ENCODE measurements at regions not wholly inside any gene's neighbourhood (a gene's known extent, or its start where the extent isn't known, plus 50 kb on each side); places are given as distances from the start of the nearest gene placed in this dataset.

GRCh38 chr16:62681819-62682218, 645.6 kb upstream of the CDH8 start:
- DNase-seq = no peak

DNA sequence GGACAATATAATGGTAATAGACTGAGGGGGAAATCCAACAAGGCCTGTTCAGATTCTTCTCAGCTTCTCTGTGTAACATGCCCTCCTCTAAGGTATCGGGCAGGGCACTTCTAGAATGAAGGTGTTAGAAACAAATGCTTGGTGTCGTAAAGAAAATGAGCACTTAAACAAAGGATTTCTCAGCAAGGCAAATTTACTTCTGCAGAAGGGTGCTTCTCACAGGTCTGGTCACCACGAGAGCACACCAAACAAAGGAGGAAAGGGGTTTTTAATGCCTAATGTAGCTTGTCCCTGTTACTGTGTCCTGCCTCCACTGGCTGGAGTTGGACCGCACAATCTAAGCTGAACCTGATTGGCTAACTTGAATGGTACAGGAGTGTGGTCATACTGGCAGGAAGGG, 642.6 kb upstream of the CDH8 start:
- DNase-seq = no peak

- DNase-seq = no peak
Measured at GRCh38 chr16:62676306-62676705, 640.1 kb upstream of the CDH8 start.

DNA sequence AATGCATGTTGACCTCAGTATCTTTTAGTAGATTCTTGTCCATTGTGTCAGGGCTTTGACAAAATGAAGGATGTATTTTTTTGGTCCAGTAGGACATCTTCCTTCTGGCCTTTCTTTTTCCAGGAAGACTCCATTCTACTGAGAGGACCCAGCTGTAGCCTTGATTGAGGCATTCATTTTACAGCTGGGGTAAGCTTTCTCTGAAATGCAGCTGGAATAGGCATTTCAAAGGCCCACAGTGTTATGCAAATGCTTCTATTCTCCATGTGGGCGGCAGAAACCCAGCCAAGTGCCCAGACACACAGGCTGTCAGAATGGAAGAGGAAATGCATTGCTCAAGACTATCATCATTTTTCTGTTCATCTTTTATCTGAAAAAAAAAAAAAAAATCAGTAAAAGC, 629.0 kb upstream of the CDH8 start:
- DNase-seq = no peak

- DNase-seq = no peak
Measured at GRCh38 chr16:62664566-62664965, 628.3 kb upstream of the CDH8 start.

GRCh38 chr16:62661435-62661834, 625.2 kb upstream of the CDH8 start:
- DNase-seq = no peak

- DNase-seq = no peak
Measured at GRCh38 chr16:62657116-62657515, 620.9 kb upstream of the CDH8 start.

DNA sequence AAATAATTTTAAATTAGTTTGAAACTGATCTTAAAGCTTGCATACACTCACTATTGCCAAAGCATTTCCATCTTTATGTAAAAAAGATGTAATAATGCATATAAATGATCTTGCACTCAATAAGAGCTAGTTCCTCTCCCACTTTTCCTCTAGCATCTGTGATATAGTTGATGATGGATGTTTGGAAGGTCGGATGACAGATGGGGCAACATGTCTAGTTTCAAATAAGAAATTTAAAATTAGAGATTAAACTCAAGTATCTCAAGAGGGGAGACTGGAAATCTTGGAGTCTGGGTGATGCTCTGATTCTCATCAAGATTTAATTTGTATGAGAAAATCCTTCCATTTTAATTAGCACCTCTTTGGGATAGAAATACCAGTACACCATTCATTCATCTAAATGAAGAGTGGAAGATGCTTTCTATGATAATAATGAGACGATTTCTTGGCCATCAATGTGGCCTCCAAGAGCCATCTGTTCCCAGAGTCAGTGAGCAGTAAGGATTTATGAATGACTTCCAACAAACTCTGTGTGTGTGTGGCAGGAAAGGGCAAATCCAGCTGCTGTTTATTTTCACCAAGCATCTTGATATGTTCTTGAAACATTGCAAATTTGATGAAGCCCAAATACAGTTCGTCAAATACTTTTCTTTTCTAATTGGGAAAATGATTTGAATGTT, 616.3 kb upstream of the CDH8 start:
- no peak for DNase-seq

DNA sequence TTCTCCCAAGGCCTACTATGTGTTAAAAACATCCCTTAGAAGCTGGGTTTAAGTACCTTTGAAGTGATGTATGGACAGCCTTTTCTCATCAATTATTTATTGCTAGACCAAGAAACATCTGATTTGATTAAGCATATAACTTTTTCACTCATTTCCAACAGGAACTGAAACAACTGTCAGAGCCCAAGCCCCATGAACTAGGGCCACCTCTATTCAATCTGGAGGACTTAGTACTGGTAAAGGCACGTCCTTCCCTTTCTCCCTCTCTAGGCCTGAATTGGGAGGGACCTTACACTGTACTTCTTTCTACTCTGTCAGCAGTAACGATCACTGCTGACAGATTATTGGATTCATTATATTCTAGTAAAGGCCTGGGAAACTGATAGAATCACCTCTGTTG, 612.0 kb upstream of the CDH8 start:
- DNase-seq = no peak

DNA sequence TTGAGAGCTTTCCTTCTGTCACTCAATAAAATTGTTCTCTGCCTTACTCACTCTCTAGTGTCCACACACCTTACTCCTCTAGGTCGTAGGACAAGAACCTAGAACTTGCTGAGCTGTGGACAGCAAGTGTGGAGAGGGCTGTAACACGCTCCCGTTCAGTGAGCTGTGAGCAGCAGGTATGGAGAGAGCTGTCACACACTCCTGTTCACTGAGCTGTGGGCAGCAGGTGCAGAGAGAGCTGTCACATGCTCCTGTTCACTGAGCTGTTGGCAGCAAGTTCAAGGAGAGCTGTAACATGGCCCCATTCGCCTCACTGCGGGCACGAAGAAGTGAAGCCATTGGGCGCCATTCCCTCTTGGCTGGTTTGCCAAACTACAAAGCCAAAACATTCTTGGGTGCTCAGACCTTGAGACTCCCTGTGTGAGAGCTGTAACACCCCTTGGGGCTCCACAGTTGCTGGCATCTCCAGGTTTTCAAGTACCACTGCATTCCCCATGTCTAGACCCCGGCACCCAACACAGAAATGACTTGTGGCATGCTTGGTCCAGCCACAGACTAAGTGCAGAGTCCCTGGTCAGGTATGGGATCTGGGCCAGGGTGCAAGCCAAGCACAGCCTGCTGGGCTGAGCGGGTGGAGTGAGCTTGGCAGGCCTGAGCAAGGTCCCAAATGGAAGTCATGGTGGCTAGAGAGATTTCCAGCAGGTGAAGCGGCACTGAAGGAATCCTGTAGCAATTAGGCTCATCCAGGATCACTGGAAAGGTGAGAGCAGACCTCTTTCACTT, 608.0 kb upstream of the CDH8 start:
- DNase-seq = no peak

- DNase-seq = no peak
Measured at GRCh38 chr16:62642677-62643076, 606.4 kb upstream of the CDH8 start.

DNA sequence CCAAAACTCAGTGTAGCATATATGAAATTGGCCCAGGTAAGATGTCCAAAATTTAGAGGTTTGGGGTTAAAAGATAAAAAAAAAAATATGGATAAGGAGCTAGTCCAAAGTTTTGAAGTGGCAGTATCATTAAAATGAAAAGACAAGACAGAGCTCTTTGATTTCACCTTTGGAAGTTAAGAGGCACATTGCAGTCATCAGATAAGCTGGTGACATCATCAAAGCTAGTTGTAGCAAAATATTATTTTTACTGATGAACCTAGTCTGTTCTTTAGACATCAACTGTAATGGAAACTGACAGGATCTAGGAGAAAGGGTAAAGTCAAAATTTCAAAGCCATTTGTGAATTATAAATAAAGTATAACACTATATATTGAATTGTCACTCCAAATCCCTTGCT, 603.7 kb upstream of the CDH8 start:
- DNase-seq = no peak

DNA sequence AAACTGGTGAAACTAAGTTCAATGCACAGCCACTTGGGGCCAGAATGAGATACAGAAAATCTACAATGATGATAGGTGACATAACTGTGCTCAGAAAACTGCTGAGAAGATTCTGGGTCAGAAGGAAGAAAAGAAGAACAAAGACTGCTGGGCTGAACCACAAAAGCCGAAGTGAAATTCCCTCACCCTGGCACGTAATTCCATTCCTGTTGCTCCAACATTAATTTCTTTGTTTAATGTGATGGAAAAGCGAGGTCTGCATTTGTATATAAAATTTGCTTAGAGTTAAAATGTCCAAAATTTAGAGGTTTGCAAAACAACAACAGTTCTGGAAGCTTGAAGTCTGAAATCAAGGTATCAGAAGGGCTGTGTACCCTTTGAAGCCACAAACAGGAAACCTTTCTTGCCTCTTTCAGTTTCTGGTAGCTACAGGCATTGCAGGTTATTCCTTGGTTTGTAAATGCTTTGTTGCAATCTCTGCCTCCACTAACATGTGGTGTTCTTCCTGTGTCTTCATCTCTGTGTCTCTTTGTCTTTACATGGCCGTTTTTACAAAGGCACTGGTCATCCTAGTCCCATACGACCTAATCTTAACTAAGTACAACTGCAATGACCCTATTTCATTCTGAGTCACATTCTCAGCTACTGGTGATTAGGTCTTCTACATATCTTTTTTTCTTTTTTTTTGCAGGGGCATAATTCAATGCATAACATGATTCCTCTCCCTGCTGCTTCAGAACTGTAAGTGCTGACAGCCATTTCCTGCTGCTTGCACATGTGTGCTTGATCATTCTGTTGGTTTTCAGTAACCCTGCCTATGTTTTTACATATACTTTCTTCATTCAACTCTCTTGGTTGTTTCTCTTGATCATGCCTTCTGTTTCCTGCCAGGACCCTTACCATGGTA, 603.0 kb upstream of the CDH8 start:
- peak in 2 of 3 donors; percentile 37 to 45 for DNase-seq

DNA sequence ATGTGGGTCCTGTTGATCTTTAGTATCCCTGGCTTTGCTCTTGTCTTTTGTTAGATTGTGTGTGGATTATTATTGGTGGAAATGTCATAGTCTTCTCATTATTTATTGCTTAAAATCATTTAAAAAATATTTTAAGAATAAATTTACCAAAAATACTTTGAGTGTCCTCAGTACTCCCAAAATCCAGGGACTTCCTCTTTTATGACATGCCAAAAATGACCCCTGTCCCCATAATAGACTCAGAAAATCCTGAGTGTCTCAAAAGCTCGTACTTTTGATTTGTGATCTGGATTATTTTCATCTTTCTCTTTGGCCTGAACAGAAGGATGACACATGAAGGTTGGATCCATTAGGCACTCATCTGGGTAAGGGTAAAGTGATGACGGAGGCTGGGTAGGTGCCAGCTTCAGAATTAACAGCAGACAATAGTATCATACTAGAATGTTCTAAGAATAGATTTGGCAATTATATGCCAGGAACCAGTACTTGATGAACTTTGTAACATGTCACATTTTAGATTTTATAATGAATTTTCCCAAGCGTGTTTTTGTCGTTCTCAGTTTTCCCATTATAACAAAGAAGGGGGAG, 602.2 kb upstream of the CDH8 start:
- no peak for DNase-seq

DNA sequence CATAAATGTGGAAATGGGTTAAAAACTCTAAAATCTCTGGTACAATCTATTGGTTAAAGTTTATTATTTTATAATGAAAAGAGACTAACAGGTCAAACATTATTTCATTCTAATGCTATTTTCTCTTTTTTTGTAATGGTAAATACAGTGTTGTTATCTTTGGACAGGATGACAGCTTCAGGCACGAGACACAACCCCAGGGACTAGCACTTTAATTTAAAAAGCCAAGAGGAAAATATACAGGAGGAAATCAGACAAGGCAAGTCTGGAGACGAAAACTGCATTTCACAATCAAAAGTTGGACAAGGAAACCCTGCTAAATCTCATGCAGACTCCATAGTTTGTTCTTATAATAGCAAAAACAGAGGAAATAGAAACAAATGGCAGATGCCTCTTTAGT, 589.1 kb upstream of the CDH8 start:
- DNase-seq = peak; percentile 43 to 69 (median 49)

DNA sequence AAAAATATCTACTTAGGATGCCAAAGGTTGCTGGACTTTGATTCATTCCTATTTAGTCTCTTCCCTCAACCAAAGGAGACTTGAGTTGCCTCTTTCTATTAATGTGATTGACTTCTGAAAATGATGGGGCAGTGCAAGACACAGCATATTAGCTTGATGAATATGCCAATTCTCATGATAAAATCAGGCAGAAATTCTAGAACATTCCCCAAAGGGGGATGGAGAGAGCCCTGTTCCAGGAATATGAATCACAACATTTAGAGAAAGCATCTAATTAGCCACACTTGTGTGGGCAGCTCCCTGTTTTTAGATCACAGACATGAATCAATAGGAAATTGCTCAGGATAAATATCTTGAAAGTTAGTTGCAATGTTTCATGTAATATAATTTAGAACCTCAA, 584.0 kb upstream of the CDH8 start:
- no peak for DNase-seq

DNA sequence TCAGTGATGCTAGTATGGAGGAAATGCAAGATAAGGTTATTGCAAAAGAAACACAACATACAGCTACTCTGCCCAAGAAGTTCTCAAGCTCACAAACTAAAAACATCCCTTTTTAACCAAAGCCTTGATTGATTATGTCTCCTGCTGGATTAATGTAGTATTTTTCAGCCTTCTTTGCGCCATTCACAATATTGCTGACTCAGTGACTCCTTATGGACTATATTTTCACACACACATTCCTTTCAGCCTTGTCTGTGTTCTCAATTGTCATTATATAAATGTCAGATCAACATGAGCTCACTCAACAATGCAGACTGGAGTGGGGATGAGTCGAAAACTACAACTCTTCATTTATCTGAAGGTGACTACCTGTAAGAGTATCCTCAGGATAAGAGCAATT, 579.3 kb upstream of the CDH8 start:
- no peak for DNase-seq

DNA sequence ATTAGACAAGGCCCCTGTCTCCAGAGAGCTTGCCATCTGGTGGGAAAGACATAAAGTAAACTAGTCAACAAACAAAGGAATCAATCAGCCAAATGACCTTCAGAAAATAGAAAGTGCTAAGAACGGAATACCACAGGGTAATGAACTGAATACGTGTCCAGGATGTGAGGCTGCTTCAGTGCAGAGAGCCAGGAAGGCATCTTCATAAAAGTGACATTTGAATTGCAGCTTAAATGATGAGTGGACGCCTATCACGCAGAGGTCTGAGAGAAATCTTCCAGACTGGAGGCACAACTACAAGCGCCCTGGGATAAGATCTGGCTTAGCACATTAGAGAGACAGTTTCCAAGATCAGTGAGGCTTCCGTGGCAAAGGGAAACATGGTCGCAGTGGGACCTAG, 574.1 kb upstream of the CDH8 start:
- DNase-seq = no peak

DNA sequence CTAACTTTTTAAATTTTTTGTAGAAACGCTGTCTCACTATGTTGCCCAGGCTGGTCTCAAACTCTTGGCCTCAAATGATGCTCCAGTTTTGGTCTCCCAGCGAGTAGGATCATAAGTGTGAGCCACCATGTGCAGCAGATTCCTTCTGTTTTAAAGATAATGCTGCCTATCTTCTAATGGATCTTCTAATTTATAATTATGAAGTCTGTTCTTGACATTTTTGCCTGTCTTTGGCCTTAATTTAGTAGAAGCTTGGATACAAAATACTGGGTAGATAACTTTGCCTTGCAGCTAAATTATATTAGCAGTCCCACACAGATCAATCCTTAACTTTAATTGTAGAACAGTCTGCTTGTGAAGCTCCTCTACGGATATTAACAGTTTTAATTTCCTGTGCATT, 566.6 kb upstream of the CDH8 start:
- no peak for DNase-seq

DNA sequence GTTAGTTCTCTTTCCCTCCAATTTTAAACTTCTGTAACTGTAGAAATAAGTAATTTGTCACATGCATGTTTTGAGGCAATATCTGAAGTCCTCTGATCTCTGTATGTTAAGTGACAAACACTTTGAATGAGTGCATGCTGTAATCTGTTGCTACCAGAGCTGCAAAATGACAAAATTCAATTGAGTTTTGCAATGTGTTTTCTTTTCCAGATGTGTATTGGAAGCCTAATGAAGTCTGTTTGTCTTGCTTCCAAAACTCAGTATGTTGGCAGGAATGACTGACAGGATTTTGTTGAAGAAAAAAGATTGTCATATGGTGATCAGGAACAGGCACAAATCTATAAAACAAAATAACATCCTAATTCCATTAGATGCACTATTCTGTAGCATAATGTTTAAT, 561.6 kb upstream of the CDH8 start:
- DNase-seq = peak in 1 of 3 donors; percentile 43

- peak in 2 of 3 donors; percentile 40 to 68 for DNase-seq
Measured at GRCh38 chr16:62596584-62596983, 560.3 kb upstream of the CDH8 start.

DNA sequence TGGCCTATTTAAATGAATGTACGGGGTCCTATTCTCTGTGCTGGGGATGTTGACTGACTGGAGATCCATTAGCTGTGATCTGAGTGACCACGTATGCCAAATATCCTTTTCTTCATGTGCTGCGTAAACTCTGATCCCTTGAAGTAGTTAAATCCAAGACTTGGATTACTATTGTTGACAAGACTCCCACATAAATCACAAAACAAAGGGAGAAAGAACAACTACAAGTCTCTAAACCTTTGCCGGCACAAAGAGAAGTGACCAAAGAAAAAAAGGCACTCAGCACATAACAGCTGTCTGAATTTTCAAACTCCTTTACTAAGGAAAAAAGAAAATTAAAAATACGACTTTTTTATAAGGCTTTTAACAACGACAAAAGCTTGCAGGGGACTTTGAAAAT, 559.9 kb upstream of the CDH8 start:
- peak in 1 of 3 donors; percentile 31 for DNase-seq

Measured in muscle of back (tissue), 3 donors.